Amygdala (tissue), 56 donors: ENCODE measurements at regions not wholly inside any gene's neighbourhood (a gene's known extent, or its start where the extent isn't known, plus 50 kb on each side); places are given as distances from the start of the nearest gene placed in this dataset.
"Not testable (repeated sequence)": the region's sequence is repeated elsewhere in the genome, so short reads cannot be mapped to it uniquely, and the experiment has no call there.

Experiments used
- DNase-seq, 56 donors: peaks; one replicate each; lab custom pipeline; 2025; lab: John Stamatoyannopoulos, UW

- no peak for DNase-seq
Observed at GRCh38 chr13:112254061-112254818, 121.9 kb upstream of the SPACA7 start.

- DNase-seq: no peak
Observed at GRCh38 chr13:112254900-112255299, 121.3 kb upstream of the SPACA7 start.

- DNase-seq: no peak
Observed at GRCh38 chr13:112255550-112256120, 120.5 kb upstream of the SPACA7 start.

GRCh38 chr13:112256716-112257494 is 119.2 kb upstream of the SPACA7 start:
- DNase-seq: no peak

- DNase-seq: no peak
Observed at GRCh38 chr13:112259511-112259910, 116.6 kb upstream of the SPACA7 start.

- DNase-seq: no peak
Observed at GRCh38 chr13:112260108-112261055, 115.8 kb upstream of the SPACA7 start.

GRCh38 chr13:112261924-112262323 is 114.2 kb upstream of the SPACA7 start:
- no peak for DNase-seq

GRCh38 chr13:112263152-112263551 is 113.0 kb upstream of the SPACA7 start:
- DNase-seq: no peak

GRCh38 chr13:112267660-112268059 is 108.5 kb upstream of the SPACA7 start:
- DNase-seq: no peak

GRCh38 chr13:112270951-112271350 is 105.2 kb upstream of the SPACA7 start:
- no peak for DNase-seq

- DNase-seq: not testable (repeated sequence)
Observed at GRCh38 chr13:112286733-112287132, 89.4 kb upstream of the SPACA7 start.

- DNase-seq: no peak
Observed at GRCh38 chr13:112320303-112320702, 55.9 kb upstream of the SPACA7 start.

GRCh38 chr13:112322557-112322956 is 53.6 kb upstream of the SPACA7 start:
- no peak for DNase-seq

- no peak for DNase-seq
Observed at GRCh38 chr13:112324116-112324515, 52.0 kb upstream of the SPACA7 start.

- DNase-seq: no peak
Observed at GRCh38 chr13:112325142-112325808, 50.9 kb upstream of the SPACA7 start.

- peak in 9 of 56 donors; percentile 6 to 23 (median 13) for DNase-seq
Observed at GRCh38 chr13:112325920-112326645, 50.1 kb upstream of the SPACA7 start.
